ENCODE measurements at regions not wholly inside any gene's neighbourhood (a gene's known extent, or its start where the extent isn't known, plus 50 kb on each side); places are given as distances from the start of the nearest gene placed in this dataset.

DNA sequence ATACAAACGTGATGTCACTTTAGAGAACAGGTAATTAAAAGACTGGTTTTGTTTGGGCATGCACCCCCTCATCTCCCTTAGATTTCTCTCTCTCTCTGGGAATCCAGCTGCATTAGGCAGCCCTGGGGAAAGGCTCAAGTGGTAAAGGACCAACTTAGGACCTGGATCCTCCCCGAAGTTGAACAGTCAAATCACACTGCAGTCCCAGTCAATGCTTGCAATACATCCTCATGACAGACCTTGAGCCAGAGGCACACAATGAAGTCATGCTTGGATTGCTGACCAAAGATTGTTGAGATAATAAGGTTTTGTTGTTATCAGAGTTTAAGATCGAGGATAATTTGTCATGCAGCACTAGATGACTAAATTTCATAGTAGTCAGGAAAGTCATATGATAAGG is 1285.8 kb upstream of the NCAM2 start:
- TF ChIP-seq, protein P1, sequence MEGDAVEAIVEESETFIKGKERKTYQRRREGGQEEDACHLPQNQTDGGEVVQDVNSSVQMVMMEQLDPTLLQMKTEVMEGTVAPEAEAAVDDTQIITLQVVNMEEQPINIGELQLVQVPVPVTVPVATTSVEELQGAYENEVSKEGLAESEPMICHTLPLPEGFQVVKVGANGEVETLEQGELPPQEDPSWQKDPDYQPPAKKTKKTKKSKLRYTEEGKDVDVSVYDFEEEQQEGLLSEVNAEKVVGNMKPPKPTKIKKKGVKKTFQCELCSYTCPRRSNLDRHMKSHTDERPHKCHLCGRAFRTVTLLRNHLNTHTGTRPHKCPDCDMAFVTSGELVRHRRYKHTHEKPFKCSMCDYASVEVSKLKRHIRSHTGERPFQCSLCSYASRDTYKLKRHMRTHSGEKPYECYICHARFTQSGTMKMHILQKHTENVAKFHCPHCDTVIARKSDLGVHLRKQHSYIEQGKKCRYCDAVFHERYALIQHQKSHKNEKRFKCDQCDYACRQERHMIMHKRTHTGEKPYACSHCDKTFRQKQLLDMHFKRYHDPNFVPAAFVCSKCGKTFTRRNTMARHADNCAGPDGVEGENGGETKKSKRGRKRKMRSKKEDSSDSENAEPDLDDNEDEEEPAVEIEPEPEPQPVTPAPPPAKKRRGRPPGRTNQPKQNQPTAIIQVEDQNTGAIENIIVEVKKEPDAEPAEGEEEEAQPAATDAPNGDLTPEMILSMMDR (IDR thresholded peaks at IDR 0.05; ENCODE audit: insufficient read depth, low read depth, low read length) = no peak
- no peak for TF ChIP-seq EZH2 (IDR thresholded peaks at IDR 0.05; ENCODE audit: insufficient read depth, low read length)

Data from astrocyte (in vitro differentiated cells and primary cell).